Osteoblast (primary cell): ENCODE measurements at regions not wholly inside any gene's neighbourhood (a gene's known extent, or its start where the extent isn't known, plus 50 kb on each side); places are given as distances from the start of the nearest gene placed in this dataset.

Experiments used
- DNase-seq: peaks from one replicate; pipeline ENCODE4 v3.0.0; 2011; ENCODE audit warnings: low spot score, mixed read lengths; ENCODE audit not compliant: insufficient read length; ENCODE audit errors: missing footprints
- H2AFZ ChIP-seq: 2 replicates; pipeline ENCODE4 v1.6.0; 2011; ENCODE audit warnings: mild to moderate bottlenecking, low read length
- H3K27ac ChIP-seq: 2 replicates; pipeline ENCODE4 v1.5.1; 2011; ENCODE audit warnings: mild to moderate bottlenecking, low read depth, low read length, moderate library complexity
- H3K27me3 ChIP-seq: 2 replicates; pipeline ENCODE4 v1.6.0; 2012; ENCODE audit warnings: mild to moderate bottlenecking, control low read depth, inconsistent platforms, low read length, moderate library complexity; ENCODE audit not compliant: insufficient read depth
- H3K36me3 ChIP-seq: 2 replicates; pipeline ENCODE4 v1.5.1; 2011; ENCODE audit warnings: mild to moderate bottlenecking, low read length, control low read depth, moderate library complexity; ENCODE audit not compliant: insufficient read depth
- H3K4me1 ChIP-seq: 2 replicates; pipeline ENCODE4 v1.5.1; 2011; ENCODE audit warnings: mild to moderate bottlenecking, low read length, control low read depth, moderate library complexity; ENCODE audit not compliant: insufficient read depth
- H3K4me2 ChIP-seq: 2 replicates; pipeline ENCODE4 v1.6.0; 2011; ENCODE audit warnings: mild to moderate bottlenecking, low read length; ENCODE audit not compliant: insufficient read depth
- H3K4me3 ChIP-seq: fragments of 200-600 bp; sonication (generic); 3 replicates; pipeline ENCODE4 v1.5.1; 2012; ENCODE audit warnings: mild to moderate bottlenecking, low read length, inconsistent platforms; ENCODE audit not compliant: insufficient read depth
- H3K79me2 ChIP-seq: 2 replicates; pipeline ENCODE4 v1.6.0; 2012; ENCODE audit warnings: mild to moderate bottlenecking, low read length, control low read depth, inconsistent platforms; ENCODE audit not compliant: insufficient read depth
- H3K9me3 ChIP-seq: 2 replicates; pipeline ENCODE4 v1.5.1; 2011; ENCODE audit warnings: low read depth, low read length, control low read depth
- H4K20me1 ChIP-seq: 2 replicates; pipeline ENCODE4 v1.6.0; 2012; ENCODE audit warnings: mild to moderate bottlenecking, low read length, control low read depth; ENCODE audit not compliant: insufficient read depth
- TF ChIP-seq, protein P1 (sequence below): IDR thresholded peaks from 2 replicates; pipeline ENCODE4 v1.5.1; 2011; ENCODE audit warnings: mild to moderate bottlenecking, low read depth, low read length, moderate library complexity; ENCODE audit errors: extremely low read depth

DNA sequence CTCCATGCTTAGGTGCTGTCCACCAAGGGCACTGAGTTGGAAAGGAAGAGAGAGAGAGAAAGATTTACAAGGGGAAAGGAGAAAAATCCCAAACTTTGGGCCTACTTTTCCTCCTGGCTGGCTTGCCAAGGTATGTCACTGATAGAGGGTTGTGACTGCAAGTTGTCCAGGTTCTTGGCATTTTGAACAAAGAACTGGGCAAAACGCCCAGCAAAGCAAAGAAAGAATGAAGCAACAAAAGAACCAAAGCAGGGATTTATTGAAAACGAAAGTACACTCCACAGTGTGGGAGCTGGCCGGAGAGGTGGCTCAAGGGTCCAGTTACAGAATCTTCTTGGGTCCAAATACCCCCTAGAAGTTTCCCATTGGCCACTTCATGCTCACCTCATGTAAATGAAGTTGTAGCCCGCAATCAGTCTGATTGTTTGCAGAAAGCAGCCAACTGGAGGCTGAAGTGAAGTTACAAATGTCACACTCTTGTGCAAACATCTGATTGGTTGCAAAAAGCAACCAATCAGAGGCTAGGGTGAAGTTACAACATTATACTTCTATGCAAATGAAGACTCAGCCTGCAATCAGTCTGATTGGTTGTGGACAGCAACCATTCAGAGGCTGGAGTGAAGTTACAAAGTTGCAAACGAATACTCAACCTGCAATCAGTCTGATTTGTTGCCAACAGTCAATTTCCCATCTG is 263.5 kb downstream of the YTHDC2 start:
- no peak overlapping the region for H3K4me2 ChIP-seq
- no peak overlapping the region for H3K4me3 ChIP-seq
- H3K79me2 ChIP-seq, result no peaks in the 10 kb centered on the region
- no peak for DNase-seq
- H3K27me3 ChIP-seq, result no peaks in the 10 kb centered on the region
- no peak overlapping the region for H3K27ac ChIP-seq
- no peaks in the 10 kb centered on the region for H3K9me3 ChIP-seq
- no peaks in the 10 kb centered on the region for H3K4me1 ChIP-seq
- TF ChIP-seq, protein P1, sequence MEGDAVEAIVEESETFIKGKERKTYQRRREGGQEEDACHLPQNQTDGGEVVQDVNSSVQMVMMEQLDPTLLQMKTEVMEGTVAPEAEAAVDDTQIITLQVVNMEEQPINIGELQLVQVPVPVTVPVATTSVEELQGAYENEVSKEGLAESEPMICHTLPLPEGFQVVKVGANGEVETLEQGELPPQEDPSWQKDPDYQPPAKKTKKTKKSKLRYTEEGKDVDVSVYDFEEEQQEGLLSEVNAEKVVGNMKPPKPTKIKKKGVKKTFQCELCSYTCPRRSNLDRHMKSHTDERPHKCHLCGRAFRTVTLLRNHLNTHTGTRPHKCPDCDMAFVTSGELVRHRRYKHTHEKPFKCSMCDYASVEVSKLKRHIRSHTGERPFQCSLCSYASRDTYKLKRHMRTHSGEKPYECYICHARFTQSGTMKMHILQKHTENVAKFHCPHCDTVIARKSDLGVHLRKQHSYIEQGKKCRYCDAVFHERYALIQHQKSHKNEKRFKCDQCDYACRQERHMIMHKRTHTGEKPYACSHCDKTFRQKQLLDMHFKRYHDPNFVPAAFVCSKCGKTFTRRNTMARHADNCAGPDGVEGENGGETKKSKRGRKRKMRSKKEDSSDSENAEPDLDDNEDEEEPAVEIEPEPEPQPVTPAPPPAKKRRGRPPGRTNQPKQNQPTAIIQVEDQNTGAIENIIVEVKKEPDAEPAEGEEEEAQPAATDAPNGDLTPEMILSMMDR, result no peak
- no peak overlapping the region for H2AFZ ChIP-seq
- no peaks in the 10 kb centered on the region for H4K20me1 ChIP-seq
- H3K36me3 ChIP-seq, result no peaks in the 10 kb centered on the region

DNA sequence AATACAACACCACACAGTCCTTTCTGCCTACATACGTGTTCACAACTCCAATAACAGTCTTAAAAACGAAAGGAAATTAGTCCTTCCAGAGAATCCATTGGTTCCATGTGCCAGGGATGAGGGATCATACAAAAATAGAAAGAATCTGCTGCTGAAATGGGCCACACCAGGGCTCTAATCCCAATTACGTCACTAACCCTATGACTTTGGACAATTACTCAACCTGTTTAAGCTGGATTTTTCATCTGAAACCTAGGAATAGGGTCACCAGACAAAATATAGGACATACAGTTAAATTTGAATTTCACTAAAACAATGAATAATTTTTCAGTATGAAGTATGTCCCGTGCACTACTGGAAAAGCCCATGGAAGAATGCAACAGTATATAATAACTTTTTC is 264.7 kb downstream of the YTHDC2 start:
- no peak overlapping the region for H2AFZ ChIP-seq
- H4K20me1 ChIP-seq, result no peaks in the 10 kb centered on the region
- H3K9me3 ChIP-seq, result no peaks in the 10 kb centered on the region
- H3K4me2 ChIP-seq, result no peak overlapping the region
- no peak overlapping the region for H3K4me3 ChIP-seq
- TF ChIP-seq, protein P1, result no peak
- H3K27me3 ChIP-seq, result no peaks in the 10 kb centered on the region
- H3K79me2 ChIP-seq, result no peaks in the 10 kb centered on the region
- H3K36me3 ChIP-seq, result no peaks in the 10 kb centered on the region
- no peak overlapping the region for H3K27ac ChIP-seq
- DNase-seq, result no peak
- no peaks in the 10 kb centered on the region for H3K4me1 ChIP-seq

DNA sequence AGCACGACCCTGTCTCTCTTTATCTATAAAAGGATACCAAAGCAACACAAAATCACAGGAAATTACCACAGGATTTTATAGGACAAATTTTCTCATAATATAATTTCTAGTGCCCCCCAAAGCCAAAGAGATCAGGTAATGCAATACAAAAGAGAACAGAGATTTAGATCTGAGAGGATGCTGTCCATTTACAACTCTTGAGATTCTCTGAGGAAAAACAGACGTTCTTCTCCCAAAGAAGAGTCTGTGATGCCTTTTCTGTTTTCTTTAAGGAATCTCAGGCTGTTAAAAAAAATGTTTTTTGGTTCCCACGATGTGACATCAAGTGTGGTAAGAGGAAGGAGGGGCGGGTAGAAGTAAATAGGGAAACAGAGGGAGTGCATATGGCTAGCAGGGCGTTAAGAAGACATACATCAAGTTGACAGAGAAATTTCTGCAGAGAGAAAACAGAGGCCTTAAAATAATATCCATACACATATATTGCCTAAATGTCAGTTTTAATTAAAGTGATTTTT is 274.7 kb downstream of the YTHDC2 start:
- no peak overlapping the region for H3K4me2 ChIP-seq
- H3K4me3 ChIP-seq, result no peak overlapping the region
- H3K36me3 ChIP-seq, result no peaks in the 10 kb centered on the region
- no peak for DNase-seq
- no peaks in the 10 kb centered on the region for H3K27me3 ChIP-seq
- H3K79me2 ChIP-seq, result no peaks in the 10 kb centered on the region
- no peak overlapping the region for H2AFZ ChIP-seq
- no peaks in the 10 kb centered on the region for H3K9me3 ChIP-seq
- TF ChIP-seq, protein P1, result no peak
- no peak overlapping the region for H3K27ac ChIP-seq
- H4K20me1 ChIP-seq, result no peaks in the 10 kb centered on the region
- H3K4me1 ChIP-seq, result no peaks in the 10 kb centered on the region

DNA sequence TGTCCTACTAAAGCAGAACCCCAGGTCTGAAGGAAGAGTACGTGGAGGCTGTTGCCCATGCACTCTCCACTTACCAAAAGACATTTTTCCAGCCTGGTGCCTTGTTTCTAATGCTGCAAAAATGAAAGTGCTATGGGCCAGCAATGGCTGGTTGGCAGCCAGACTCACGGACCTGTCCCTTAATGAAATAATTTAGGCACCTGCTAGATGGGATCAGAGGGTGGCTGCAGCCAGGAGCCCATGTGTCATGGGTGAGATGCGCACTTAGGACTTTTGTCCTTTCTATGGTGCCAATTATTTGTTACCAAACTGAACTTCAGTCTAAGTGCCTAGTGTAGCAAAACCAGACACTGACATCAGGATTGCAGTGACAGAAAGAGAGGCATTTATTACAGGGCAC is 276.3 kb downstream of the YTHDC2 start:
- H3K27ac ChIP-seq, result no peak overlapping the region
- no peak overlapping the region for H3K4me3 ChIP-seq
- H2AFZ ChIP-seq, result no peak overlapping the region
- no peaks in the 10 kb centered on the region for H3K27me3 ChIP-seq
- H3K36me3 ChIP-seq, result no peaks in the 10 kb centered on the region
- H3K4me2 ChIP-seq, result no peak overlapping the region
- no peaks in the 10 kb centered on the region for H3K4me1 ChIP-seq
- TF ChIP-seq, protein P1, result no peak
- H3K79me2 ChIP-seq, result no peaks in the 10 kb centered on the region
- H4K20me1 ChIP-seq, result no peaks in the 10 kb centered on the region
- H3K9me3 ChIP-seq, result no peaks in the 10 kb centered on the region
- no peak for DNase-seq
